NCI-H187 treated with DMSO at 0.1 percent for 48 hours (cell line): ENCODE measurements at regions not wholly inside any gene's neighbourhood (a gene's known extent, or its start where the extent isn't known, plus 50 kb on each side); places are given as distances from the start of the nearest gene placed in this dataset.

Experiments
- DNase-seq: peaks from one replicate; lab custom pipeline; 2025; lab: John Stamatoyannopoulos, UW

DNA sequence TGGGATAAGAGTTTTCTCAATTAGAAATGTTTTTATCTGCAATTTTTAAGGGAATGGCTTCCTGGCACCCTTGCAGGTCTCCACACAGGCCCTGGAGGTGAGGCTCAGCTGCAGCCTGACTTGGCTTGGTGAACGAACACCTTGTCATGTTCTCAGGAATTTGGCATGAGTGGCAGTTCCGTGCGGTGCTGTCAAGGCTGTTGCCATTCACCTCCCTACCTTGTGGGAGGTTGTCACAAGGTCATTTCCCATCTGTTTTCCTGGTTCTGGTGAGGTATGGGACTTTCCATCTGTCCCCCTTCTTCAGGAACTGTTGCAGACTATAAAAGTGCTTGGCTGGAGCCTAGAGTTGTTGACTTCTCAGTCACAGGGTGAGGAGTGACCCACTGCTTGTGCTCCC, 82.9 kb downstream of the ELOVL4 start:
- no peak for DNase-seq

- no peak for DNase-seq
Observed at GRCh38 chr6:79864001-79864400, 83.4 kb downstream of the ELOVL4 start.

DNA sequence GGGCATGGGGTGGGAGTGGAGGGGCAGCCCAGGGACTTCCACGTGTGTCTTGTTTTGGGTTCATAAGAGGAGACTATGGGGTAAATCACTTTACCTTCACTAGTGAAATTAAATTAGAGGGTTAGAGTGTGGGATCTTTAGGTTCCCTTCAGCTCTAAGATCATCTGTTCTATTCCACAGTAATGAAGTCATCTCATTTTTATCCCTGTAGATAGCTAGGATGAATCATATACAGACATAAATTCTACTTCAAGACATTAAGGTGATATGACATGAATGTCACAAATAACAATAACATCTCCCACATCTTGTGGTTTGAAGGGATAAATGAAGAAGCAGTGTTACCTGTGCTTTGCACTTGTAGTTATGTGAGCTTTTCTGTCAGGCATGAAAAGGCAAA, 83.8 kb downstream of the ELOVL4 start:
- no peak for DNase-seq

GRCh38 chr6:79862711-79863110, 84.6 kb downstream of the ELOVL4 start:
- DNase-seq = no peak

GRCh38 chr6:79862126-79862525, 85.2 kb downstream of the ELOVL4 start:
- DNase-seq = no peak

DNA sequence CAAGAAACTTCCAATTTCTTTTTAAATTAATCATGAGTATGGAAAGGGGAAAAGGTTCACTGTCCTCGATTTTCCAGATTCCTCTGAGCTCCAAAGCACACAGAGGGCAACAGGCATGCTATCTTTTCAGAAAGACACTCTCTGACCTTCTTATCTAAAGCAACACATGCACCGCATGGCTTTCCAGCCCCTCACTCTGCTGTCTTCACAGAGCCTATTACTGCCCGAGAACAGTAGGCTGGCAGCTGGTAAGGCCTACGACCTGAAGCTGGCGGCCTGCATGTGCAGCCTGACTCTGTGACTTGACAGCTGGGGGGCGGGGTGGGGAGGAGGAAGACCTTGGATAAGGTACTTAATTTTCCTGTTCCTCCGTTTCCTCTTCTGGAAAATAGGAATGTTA, 86.3 kb downstream of the ELOVL4 start:
- no peak for DNase-seq

DNA sequence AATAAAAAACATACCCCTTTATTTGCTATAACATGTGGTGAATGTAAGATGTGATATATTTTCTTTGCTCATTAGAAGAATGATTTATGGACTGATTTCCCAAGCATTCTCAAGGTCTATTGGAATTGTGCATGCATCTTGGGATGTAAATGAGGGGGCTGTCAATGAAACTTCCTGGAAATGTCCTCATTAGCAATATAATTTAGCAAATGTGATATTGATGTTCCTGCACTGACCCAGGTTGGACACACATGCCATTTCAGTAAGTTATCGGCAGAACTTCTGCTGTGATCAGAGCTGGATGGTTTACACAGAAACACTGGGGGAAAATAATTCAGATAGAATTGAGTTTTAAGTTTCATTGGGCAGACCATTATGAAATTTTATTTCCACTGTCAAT, 99.9 kb downstream of the ELOVL4 start:
- DNase-seq = no peak

- DNase-seq = no peak
Observed at GRCh38 chr6:79842376-79843040, 104.8 kb downstream of the ELOVL4 start.

DNA sequence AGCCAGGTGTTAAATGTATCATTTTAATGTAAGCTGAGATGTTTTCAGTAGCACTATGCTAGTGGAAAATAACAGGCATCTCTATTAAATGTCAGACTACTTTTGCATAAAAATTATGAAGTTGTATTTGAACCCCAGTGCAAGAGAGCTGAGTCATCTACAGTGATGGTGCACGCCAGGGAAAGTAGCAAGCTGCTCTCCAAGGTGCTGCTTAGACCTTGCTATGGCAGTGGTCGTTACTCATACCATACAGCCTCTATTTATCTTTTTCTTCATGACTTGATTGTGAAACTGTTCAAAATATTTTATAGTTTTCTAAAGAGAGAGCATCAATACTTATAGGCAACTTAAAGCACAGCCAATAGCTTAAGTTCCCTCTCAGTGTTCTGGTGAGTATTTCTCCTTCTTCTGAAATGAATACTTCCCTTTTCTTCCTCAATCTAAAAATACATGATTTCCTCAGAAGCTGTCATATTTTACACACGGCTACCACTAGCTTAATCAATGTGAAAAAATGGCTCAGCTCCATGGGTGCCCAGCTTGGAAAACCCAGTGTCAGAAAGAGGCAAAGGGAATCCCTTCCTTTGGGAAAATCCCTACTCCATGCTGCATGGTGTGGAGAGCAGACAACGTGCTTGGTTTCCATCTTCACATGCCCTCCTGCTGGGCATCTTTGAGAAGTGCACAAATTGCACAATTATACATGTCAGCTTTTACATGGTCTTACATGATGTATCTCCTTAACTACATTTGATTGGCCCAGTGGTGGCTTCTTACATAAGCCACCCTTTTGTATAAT, 105.6 kb downstream of the ELOVL4 start:
- no peak for DNase-seq

DNA sequence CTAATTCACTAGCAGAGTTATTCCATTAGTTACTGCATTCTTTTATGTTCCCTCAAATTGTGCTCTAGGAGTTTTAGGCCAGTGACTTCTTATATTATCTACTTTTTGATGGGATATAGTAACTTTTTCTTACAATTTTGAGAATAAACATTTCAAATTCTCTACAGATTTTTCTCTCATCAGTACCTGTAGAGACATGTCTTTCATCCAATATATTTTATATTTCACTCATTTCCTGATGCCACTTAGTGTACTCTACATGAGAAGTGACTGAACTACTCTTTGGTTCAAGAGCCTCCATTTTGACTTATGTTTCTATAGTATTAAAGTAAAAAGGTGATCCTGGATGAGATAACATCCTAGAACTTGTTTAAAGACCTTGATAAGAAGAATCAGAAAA, 108.5 kb downstream of the ELOVL4 start:
- no peak for DNase-seq

DNA sequence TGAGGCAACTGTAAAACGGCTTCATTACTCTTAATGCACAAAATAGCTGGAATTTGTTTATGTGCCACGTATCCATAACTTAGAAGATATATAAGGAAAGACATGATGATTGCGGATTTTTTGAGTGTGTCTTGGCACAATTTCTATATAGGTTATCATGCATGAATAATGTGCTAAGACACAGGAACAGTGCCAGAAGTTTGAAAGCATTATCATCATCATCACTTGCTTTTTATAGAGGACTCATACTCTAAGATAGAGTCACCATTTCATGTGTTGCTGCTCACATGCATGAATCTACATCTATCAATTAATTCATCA, 113.4 kb downstream of the ELOVL4 start:
- DNase-seq = no peak

DNA sequence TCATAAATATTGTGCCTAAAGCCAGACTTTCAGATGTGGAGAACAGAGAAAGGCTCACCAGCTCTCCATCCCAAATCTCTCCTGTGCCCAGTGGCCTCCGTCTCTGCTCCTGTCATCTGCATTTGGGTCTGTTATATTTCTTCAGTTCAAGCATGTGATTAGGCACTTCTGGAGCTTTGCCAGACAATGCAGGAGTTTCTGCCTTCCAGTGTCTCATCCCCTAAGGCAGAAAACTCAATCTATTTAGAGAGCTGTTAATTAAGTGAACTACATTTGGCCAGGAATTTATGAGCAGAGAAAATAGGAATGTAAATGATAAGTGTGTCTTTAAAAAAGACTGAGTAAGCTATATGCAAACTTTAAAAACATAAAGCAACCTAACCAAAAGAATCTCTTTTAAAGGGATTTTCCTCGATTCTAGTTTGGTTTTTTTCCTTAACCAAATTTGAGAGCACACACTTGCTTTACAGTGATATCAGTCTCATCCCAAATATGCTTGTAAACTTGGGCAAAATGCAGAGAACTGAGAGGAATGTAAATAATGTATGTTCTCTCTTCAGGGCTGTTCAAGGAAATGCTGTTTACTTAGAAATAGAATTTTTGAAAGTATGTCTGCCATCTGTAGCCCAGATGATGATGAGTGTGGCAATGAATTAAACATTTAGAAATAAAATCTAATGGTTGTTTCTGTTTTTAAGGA, 113.9 kb downstream of the ELOVL4 start:
- no peak for DNase-seq

GRCh38 chr6:79832723-79833122, 114.6 kb downstream of the ELOVL4 start:
- DNase-seq = no peak

DNA sequence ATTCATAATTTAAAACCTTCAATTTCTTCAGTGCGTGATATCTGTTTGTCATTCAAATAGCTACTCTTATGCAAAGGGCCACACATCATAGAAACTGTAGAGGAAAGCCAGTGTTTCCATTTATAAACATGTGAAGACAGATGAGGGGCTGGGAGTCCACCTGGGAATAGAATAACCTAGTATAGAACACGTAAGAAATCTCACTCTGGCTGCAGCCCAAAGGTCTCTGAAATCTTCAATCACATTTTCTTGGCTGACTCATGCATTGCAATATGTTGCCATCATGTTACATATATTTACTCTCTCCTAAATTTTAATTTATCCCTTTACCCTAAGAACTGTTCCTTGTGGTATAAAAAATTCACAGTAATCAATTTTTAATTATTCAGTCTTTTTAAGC, 123.2 kb downstream of the ELOVL4 start:
- DNase-seq = no peak

DNA sequence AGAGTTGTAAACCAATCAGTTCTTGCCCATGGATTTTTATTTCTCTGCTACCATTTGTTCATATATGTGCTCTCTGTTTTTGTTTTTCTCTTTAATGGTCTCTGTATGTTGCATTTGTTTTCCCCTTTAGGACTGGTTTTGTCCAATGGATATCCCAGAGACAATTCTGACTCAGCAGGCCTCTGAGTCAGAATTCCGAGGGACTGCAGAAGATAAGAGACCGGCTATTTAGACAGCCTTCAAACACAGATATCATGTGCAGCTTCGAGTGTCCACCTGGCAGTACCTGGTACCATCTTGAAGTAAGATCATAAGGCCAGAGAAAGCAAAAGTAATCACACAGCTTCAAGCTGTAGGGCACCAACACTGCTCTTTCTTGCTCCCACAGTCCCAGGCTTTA, 125.5 kb downstream of the ELOVL4 start:
- no peak for DNase-seq

- DNase-seq = no peak
Observed at GRCh38 chr6:79818471-79818870, 128.9 kb downstream of the ELOVL4 start.

GRCh38 chr6:79814940-79815339, 132.4 kb downstream of the ELOVL4 start:
- no peak for DNase-seq

DNA sequence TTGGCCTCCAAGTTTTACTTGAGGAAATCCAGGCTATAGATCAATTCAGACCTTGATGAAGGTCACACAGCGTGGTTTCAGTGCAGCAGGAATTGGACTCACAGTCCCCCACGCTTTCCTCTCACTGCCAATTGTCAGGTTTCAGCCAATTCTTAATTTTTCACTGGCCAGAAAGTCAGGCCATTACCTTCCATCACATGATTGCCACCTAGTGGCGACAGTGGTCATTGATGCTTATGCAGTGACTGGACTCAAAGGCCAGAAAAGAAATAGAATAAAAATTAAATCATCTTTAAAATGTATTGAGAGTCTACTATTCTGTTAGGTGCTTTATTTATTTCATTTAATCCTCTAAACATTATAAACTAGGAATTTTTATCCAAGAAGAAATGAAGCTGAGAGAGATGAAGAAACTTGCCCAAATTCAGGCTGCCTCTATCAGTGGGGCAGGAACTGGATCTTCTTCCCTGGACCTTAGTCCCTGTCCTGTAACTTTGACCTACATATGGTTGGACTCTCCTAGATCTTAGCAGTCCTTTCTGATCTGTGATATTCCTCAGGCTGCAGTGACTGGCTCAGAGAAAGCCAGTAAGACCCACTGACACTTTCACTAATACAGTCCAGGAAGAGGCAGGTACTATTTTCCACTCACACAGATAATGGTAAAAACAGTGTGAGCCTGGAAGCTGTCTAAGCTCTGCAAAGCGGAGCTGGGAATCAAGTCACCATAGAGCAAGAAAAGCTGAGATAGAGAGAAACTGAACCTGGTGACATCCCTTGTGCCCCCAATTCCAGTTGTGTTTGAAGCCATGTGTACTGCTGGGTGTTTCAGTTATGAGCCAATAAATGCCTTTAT, 133.3 kb downstream of the ELOVL4 start:
- peak; percentile 25 for DNase-seq

GRCh38 chr6:79813143-79813850, 134.1 kb downstream of the ELOVL4 start:
- no peak for DNase-seq

GRCh38 chr6:79812195-79812594, 135.2 kb downstream of the ELOVL4 start:
- no peak for DNase-seq

DNA sequence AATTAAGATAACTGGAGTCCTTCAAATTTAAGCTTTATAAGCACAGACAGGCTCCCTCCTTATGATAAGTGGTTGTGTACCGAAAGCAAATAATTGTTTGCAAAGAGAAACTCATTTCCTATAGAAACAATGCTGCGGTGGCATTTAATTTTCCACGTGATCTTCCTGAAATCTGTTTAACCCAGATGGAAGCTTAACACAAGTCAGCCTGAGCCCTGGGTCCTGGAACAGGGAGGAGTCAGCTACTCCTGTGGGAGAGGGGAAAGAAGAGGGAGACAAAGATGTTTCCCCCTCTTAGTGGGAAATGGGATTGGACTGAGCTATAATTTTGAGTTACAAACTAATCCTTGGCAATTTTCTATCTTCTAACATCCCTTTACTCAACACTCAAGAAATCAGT, 136.5 kb downstream of the ELOVL4 start:
- DNase-seq = peak; percentile 50
